Fibroblast of lung (primary cell): ENCODE measurements at regions not wholly inside any gene's neighbourhood (a gene's known extent, or its start where the extent isn't known, plus 50 kb on each side); places are given as distances from the start of the nearest gene placed in this dataset.

Experiments used
- CTCF ChIP-seq, 2 donors: IDR thresholded peaks in 1 of 2; conservative IDR thresholded peaks in 1 of 2; 1 replicate in 1 of 2; 2 replicates in 1 of 2; pipeline ENCODE4 v1.5.1; 2011 to 2012; ENCODE audit warnings: low read length in 2 of 2, control low read depth in 1 of 2, inconsistent platforms in 1 of 2, low read depth in 1 of 2, mild to moderate bottlenecking in 1 of 2
- EZH2 ChIP-seq: IDR thresholded peaks from 2 replicates; pipeline ENCODE4 v1.5.1; 2012; ENCODE audit warnings: low read length, control low read depth, mild to moderate bottlenecking; ENCODE audit errors: missing control alignments

- no peak for TF ChIP-seq CTCF (conservative IDR thresholded peaks at IDR 0.05 in 1 of 2, IDR thresholded peaks at IDR 0.05 in 1 of 2; ENCODE audit: low read depth in 1 of 2, low read length in 2 of 2)
- TF ChIP-seq EZH2, result no peak
Measured at GRCh38 chr11:109677231-109677630, 255.2 kb downstream of the C11orf87 start.
